ENCODE measurements at regions not wholly inside any gene's neighbourhood (a gene's known extent, or its start where the extent isn't known, plus 50 kb on each side); places are given as distances from the start of the nearest gene placed in this dataset.

GRCh38 chr4:3689576-3690550 is 76.3 kb upstream of the ADRA2C start:
- intact Hi-C loops (cut with micrococcal nuclease; ENCODE audit: unreplicated experiment): no loop called here
- no peak for TF ChIP-seq ZNF263 (CRISPR knock-in tag; IDR thresholded peaks at IDR 0.05)
- no peak for TF ChIP-seq NFRKB (IDR thresholded peaks at IDR 0.05)
- TF ChIP-seq KDM6A (CRISPR knock-in tag; IDR thresholded peaks at IDR 0.05; ENCODE audit: low read depth): no peak
- no peak for TF ChIP-seq ASH2L (IDR thresholded peaks at IDR 0.05; ENCODE audit: insufficient read length, low read depth, low read length)
- no peak for TF ChIP-seq ZNF432 (CRISPR knock-in tag; IDR thresholded peaks at IDR 0.05; ENCODE audit: borderline replicate concordance)
- TF ChIP-seq, protein P1, sequence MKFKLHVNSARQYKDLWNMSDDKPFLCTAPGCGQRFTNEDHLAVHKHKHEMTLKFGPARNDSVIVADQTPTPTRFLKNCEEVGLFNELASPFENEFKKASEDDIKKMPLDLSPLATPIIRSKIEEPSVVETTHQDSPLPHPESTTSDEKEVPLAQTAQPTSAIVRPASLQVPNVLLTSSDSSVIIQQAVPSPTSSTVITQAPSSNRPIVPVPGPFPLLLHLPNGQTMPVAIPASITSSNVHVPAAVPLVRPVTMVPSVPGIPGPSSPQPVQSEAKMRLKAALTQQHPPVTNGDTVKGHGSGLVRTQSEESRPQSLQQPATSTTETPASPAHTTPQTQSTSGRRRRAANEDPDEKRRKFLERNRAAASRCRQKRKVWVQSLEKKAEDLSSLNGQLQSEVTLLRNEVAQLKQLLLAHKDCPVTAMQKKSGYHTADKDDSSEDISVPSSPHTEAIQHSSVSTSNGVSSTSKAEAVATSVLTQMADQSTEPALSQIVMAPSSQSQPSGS (CRISPR knock-in tag; IDR thresholded peaks at IDR 0.05): no peak
- no peak for TF ChIP-seq TBP (CRISPR knock-in tag; IDR thresholded peaks at IDR 0.05)
- TF ChIP-seq, protein P2, sequence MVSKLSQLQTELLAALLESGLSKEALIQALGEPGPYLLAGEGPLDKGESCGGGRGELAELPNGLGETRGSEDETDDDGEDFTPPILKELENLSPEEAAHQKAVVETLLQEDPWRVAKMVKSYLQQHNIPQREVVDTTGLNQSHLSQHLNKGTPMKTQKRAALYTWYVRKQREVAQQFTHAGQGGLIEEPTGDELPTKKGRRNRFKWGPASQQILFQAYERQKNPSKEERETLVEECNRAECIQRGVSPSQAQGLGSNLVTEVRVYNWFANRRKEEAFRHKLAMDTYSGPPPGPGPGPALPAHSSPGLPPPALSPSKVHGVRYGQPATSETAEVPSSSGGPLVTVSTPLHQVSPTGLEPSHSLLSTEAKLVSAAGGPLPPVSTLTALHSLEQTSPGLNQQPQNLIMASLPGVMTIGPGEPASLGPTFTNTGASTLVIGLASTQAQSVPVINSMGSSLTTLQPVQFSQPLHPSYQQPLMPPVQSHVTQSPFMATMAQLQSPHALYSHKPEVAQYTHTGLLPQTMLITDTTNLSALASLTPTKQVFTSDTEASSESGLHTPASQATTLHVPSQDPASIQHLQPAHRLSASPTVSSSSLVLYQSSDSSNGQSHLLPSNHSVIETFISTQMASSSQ (IDR thresholded peaks at IDR 0.05; ENCODE audit: low read depth): no peak
- TF ChIP-seq, protein P2 (CRISPR knock-in tag; IDR thresholded peaks at IDR 0.05; ENCODE audit: borderline replicate concordance): no peak
- no peak for TF ChIP-seq KAT2B (IDR thresholded peaks at IDR 0.05; ENCODE audit: borderline replicate concordance, low read depth, low read length)
- TF ChIP-seq, protein P3, sequence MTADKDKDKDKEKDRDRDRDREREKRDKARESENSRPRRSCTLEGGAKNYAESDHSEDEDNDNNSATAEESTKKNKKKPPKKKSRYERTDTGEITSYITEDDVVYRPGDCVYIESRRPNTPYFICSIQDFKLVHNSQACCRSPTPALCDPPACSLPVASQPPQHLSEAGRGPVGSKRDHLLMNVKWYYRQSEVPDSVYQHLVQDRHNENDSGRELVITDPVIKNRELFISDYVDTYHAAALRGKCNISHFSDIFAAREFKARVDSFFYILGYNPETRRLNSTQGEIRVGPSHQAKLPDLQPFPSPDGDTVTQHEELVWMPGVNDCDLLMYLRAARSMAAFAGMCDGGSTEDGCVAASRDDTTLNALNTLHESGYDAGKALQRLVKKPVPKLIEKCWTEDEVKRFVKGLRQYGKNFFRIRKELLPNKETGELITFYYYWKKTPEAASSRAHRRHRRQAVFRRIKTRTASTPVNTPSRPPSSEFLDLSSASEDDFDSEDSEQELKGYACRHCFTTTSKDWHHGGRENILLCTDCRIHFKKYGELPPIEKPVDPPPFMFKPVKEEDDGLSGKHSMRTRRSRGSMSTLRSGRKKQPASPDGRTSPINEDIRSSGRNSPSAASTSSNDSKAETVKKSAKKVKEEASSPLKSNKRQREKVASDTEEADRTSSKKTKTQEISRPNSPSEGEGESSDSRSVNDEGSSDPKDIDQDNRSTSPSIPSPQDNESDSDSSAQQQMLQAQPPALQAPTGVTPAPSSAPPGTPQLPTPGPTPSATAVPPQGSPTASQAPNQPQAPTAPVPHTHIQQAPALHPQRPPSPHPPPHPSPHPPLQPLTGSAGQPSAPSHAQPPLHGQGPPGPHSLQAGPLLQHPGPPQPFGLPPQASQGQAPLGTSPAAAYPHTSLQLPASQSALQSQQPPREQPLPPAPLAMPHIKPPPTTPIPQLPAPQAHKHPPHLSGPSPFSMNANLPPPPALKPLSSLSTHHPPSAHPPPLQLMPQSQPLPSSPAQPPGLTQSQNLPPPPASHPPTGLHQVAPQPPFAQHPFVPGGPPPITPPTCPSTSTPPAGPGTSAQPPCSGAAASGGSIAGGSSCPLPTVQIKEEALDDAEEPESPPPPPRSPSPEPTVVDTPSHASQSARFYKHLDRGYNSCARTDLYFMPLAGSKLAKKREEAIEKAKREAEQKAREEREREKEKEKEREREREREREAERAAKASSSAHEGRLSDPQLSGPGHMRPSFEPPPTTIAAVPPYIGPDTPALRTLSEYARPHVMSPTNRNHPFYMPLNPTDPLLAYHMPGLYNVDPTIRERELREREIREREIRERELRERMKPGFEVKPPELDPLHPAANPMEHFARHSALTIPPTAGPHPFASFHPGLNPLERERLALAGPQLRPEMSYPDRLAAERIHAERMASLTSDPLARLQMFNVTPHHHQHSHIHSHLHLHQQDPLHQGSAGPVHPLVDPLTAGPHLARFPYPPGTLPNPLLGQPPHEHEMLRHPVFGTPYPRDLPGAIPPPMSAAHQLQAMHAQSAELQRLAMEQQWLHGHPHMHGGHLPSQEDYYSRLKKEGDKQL (CRISPR knock-in tag; IDR thresholded peaks at IDR 0.05; ENCODE audit: low read depth): no peak
- no peak for TF ChIP-seq PITX1 (CRISPR knock-in tag; IDR thresholded peaks at IDR 0.05)
- TF ChIP-seq ZNF543 (CRISPR knock-in tag; IDR thresholded peaks at IDR 0.05): no peak
- TF ChIP-seq ZNF20 (CRISPR knock-in tag; IDR thresholded peaks at IDR 0.05): no peak

More at GRCh38 chr4:3689576-3690550, 76.3 kb upstream of the ADRA2C start:
- Histone ChIP-seq H3K4me2 (ENCODE audit: low read depth, low read length) (no peak overlapping the region), H3K9me3 (ENCODE audit: low read length) (no peaks in the 10 kb centered on the region), H3K4me1 (ENCODE audit: insufficient read depth, low read length) (no peaks in the 10 kb centered on the region), H3K36me3 (replicated peaks in 1 of 2; ENCODE audit: control insufficient read depth in 1 of 2, insufficient read depth in 2 of 2, low read length in 2 of 2) (no peaks in the 10 kb centered on the region), H3K27ac (ENCODE audit: extremely low read length, insufficient read depth, low read length) (no peak overlapping the region), H3K9ac (ENCODE audit: insufficient read depth, low read depth, low read length) (no peak overlapping the region), H3K4me3 (replicated peaks in 1 of 3; ENCODE audit: insufficient read depth in 1 of 3, low read depth in 2 of 3, low read length in 3 of 3) (no peak overlapping the region), H2AFZ (ENCODE audit: low read length) (no peak overlapping the region), H3K27me3 (ENCODE audit: control insufficient read depth in 1 of 2, insufficient read depth in 2 of 2, low read length in 2 of 2) (peaks cover 3 to 56% of the 10 kb centered on the region in 2 experiments), H4K20me1 (ENCODE audit: insufficient read depth, low read length) (no peaks in the 10 kb centered on the region), H3K79me2 (ENCODE audit: insufficient read depth, low read length) (no peaks in the 10 kb centered on the region)
- WGBS (ENCODE audit: low lambda C conversion rate): 42% methylated on average over 29 of the region's 41 CpGs
- FAIRE-seq (no peak), ATAC-seq (no peak), DNase-seq (ENCODE audit: low spot score) (no peak)
- no TSS peak for BruUV-seq (replicated peaks)
- ChIA-PET CTCF (ENCODE audit: low intra/inter-chr PET ratio, low total read pairs) (no interaction called here), POLR2A (no interaction called here)
- in situ Hi-C loops (cut with HindIII; ENCODE audit: extremely low pct_ligation_motif_present, low pct_unique_long_range_greater_than_20kb): no loop called here
